ENCODE measurements at regions not wholly inside any gene's neighbourhood (a gene's known extent, or its start where the extent isn't known, plus 50 kb on each side); places are given as distances from the start of the nearest gene placed in this dataset.
"Not testable (repeated sequence)": the region's sequence is repeated elsewhere in the genome, so short reads cannot be mapped to it uniquely, and the experiment has no call there.

DNA sequence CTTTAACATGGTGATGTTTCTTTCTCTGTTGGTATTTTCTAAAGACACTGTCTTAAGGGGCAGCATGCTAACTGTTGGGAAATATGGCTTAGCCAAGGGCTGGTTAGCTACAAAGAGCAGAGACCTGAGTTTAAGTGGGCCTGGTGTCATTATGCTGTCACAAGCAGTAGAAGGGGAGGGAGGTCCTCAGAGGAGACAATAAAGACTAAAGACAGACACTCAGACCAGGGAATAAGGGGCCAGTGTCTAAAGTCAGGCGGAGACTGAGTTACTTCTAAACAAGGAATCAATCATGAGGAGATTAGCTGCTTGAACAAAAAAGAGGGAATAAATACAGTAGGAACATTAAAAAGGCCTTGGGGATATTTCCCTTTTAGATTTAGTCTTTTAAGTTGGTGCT lies 142.7 kb upstream of the DPPA4 start:
- H3K4me3 Mint-ChIP-seq, result no peak overlapping the region
- H3K27ac Mint-ChIP-seq, result no peak overlapping the region
- intact Hi-C loops (cut with DNase I, micrococcal nuclease), result no loop called here
- ATAC-seq, result no peak
- no peaks in the 10 kb centered on the region for H3K36me3 Mint-ChIP-seq (ENCODE audit: low read depth)
- no peaks in the 10 kb centered on the region for H3K27me3 Mint-ChIP-seq
- ChIA-PET CTCF (no interaction called here), POLR2A (no interaction called here)
- H3K9me3 Mint-ChIP-seq (ENCODE audit: low read depth), result no peaks in the 10 kb centered on the region
- no peak for DNase-seq
- H3K4me1 Mint-ChIP-seq, result no peaks in the 10 kb centered on the region

DNA sequence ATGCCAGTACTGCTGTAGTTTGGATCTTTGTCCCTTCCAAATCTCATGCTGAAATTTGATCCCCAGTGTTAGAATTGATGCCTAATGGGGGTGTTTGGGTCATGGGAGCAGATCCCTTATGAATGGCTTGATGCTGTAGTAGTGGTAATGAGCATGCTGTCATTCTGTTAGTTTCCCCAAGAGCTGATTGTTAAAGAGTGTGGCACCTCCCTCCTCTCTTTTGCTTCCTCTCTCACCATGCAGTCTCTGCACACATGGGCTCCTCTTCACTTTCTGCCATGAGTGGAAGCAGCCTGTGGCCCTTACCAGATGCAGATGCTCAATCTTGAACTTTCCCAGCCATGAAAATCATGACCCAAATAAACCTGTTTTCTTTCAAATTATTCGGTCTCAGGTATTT lies 141.3 kb upstream of the DPPA4 start:
- Mint-ChIP-seq H3K4me1 (no peaks in the 10 kb centered on the region), H3K27ac (no peak overlapping the region), H3K9me3 (ENCODE audit: low read depth) (no peaks in the 10 kb centered on the region), H3K27me3 (no peaks in the 10 kb centered on the region), H3K36me3 (ENCODE audit: low read depth) (no peaks in the 10 kb centered on the region), H3K4me3 (no peak overlapping the region)
- intact Hi-C loops (cut with DNase I, micrococcal nuclease), result no loop called here
- no peak for DNase-seq
- ATAC-seq, result no peak
- CTCF ChIA-PET, result no interaction called here
- POLR2A ChIA-PET, result no interaction called here

DNA sequence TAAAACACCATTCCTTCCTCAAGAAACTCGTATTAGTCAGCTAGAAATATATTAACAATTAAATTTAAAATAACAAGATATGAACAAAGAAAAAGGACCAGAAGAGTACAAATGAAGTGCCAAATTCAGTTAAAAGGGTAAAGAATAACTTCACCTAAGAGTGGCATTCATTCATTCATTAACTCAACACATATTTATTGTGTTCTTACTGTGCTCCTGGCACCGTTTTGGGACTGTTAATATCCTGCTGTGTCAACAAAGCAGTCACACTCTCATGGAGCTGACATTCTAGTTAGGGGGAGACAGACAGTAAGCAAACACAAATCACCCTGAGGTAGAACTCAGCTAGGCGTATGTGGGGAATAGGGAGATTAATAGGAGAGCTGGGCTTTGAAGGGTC lies 123.6 kb upstream of the DPPA4 start:
- intact Hi-C loops (cut with DNase I, micrococcal nuclease), result no loop called here
- ChIA-PET CTCF (no interaction called here), POLR2A (no interaction called here)
- Mint-ChIP-seq H3K4me3 (no peak overlapping the region), H3K36me3 (ENCODE audit: low read depth) (no peaks in the 10 kb centered on the region), H3K9me3 (ENCODE audit: low read depth) (peaks cover 9% of the 10 kb centered on the region), H3K27ac (no peak overlapping the region), H3K4me1 (no peaks in the 10 kb centered on the region), H3K27me3 (peaks cover 2% of the 10 kb centered on the region)
- no peak for DNase-seq
- no peak for ATAC-seq

DNA sequence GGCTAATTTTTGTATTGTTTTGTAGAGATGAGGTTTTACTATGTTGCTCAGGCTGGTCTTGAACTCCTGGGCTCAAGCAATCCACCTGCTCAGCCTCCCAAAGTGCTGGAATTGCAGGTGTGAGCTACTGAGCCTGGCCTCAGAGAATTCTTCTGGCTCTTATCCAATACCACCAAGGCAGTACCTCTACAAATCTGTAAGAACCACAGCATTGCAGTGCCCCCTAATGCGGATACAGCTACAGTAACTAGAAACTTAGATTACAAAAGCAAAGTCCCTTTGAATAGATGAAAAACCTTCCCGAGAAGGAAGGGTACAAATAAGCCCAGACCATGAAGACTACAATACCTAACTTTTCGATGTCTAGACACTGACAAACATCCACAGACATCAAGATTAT lies 107.9 kb upstream of the DPPA4 start:
- intact Hi-C loops (cut with DNase I, micrococcal nuclease), result no loop called here

DNA sequence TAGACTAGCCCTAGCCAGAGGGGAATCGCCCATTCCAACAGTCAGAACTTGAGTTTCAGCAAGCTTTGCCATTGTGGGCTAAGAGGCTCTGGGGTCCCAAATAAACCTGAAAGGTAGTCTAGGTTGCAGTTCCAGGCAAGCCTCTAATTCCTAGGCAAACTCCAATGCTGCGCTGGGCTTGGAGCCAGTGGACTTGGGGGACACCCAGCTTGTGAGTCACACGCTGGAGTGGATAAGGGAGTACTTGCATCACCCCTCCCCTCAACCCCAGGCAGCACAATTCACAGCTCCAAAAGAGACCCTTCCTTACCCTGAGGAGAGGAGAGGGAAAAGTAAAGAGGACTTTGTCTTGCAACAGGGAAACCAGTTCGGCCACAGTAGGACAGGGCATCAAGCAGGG lies 105.2 kb upstream of the DPPA4 start:
- DNase-seq, result no peak
- Mint-ChIP-seq H3K27ac (no peak overlapping the region), H3K9me3 (ENCODE audit: low read depth) (peaks cover 9% of the 10 kb centered on the region), H3K4me3 (no peak overlapping the region), H3K4me1 (no peaks in the 10 kb centered on the region), H3K27me3 (peaks cover 2% of the 10 kb centered on the region), H3K36me3 (ENCODE audit: low read depth) (no peaks in the 10 kb centered on the region)
- ChIA-PET CTCF (no interaction called here), POLR2A (no interaction called here)
- intact Hi-C loops (cut with DNase I, micrococcal nuclease), result no loop called here
- ATAC-seq, result no peak

More for the DNA sequence above, 107.9 kb upstream of the DPPA4 start:
- Mint-ChIP-seq H3K36me3 (ENCODE audit: low read depth) (no peaks in the 10 kb centered on the region), H3K9me3 (ENCODE audit: low read depth) (peaks cover 9% of the 10 kb centered on the region), H3K4me3 (no peak overlapping the region), H3K27ac (no peak overlapping the region), H3K27me3 (peaks cover 2% of the 10 kb centered on the region), H3K4me1 (no peaks in the 10 kb centered on the region)
- ATAC-seq (no peak), DNase-seq (no peak)
- ChIA-PET CTCF (no interaction called here), POLR2A (no interaction called here)

DNA sequence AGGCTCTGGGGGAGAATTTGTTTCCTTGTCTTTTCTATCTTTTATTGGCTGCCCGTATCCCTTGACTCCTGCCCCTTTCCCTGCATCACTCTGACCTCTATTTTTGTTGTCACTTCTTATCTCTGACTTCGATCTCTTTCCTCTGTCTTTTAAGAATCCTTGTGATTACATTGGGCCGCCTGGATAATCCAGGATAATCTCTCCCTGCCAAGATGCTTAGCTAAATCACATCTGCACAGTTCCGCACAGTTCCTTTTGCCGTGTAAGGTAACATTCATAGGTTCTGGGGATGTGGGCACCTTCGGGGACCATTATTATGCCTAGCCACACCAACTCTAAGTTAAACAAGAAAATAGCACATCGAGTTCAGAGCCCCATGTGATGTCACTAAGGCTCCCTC lies 103.0 kb upstream of the DPPA4 start:
- intact Hi-C loops (cut with DNase I, micrococcal nuclease), result no loop called here
- Mint-ChIP-seq H3K9me3 (ENCODE audit: low read depth) (no peaks in the 10 kb centered on the region), H3K27me3 (peaks cover 2% of the 10 kb centered on the region), H3K4me1 (no peaks in the 10 kb centered on the region), H3K4me3 (no peak overlapping the region), H3K27ac (no peak overlapping the region), H3K36me3 (ENCODE audit: low read depth) (no peaks in the 10 kb centered on the region)
- DNase-seq (no peak), ATAC-seq (no peak)
- ChIA-PET CTCF (no interaction called here), POLR2A (no interaction called here)

DNA sequence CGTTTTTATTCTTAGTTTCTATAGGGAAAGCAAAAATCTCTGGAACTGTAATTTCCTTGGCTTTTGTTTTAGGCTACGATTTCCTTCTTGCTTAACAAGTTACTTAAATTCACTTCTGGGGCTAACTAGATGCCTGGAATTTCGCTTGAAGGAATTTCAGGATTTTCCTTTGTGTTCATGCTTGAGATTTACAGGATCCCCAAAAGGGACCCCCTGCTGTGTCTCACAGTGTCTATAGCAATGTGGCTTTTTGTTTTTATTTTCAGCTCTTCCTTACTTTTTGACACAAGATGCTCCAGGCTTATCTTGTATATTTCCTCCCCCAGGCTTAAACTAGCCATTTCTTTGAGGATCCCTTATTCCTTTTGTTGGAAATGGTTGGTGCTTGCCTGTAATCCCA lies 95.5 kb upstream of the DPPA4 start:
- H3K27ac Mint-ChIP-seq, result no peak overlapping the region
- H3K4me3 Mint-ChIP-seq, result no peak overlapping the region
- no peaks in the 10 kb centered on the region for H3K36me3 Mint-ChIP-seq (ENCODE audit: low read depth)
- H3K27me3 Mint-ChIP-seq, result peaks cover 3% of the 10 kb centered on the region
- H3K9me3 Mint-ChIP-seq (ENCODE audit: low read depth), result no peaks in the 10 kb centered on the region
- CTCF ChIA-PET, result no interaction called here
- intact Hi-C loops (cut with DNase I, micrococcal nuclease), result no loop called here
- no peaks in the 10 kb centered on the region for H3K4me1 Mint-ChIP-seq
- no peak for ATAC-seq
- POLR2A ChIA-PET, result no interaction called here
- no peak for DNase-seq

DNA sequence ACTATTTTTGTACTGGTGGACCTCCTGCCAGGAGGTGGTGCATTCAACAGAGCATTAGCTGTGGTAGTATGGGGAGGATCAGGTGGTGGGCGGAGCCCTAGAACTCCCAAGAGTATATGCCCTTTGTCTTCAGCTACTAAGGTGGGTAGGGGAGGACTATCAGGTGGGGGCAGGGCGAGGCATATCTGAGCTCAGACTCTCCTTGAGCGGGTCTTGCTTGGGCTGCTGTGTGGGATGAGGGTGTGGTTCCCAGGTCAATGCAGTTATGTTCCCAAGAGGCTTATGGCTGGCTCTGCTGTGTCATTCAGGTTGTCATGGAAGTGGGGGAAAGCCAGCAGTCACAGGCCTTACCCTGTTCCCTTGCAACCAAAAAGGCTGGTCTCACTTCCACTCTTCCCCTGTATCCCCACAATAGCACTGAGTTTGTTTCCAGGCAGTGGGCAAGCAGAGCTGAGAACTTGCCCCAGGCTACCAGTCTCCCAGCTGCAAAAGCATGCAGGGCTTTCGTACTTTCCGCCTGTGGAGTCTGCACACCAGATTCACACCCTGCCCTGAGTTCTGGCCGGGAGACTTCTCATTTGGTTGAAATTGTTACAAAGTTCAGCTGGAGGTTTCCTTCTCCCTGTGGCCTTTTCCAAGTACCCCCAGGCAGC lies 93.7 kb upstream of the DPPA4 start:
- Mint-ChIP-seq H3K36me3 (ENCODE audit: low read depth) (no peaks in the 10 kb centered on the region), H3K9me3 (ENCODE audit: low read depth) (no peaks in the 10 kb centered on the region), H3K4me1 (no peaks in the 10 kb centered on the region), H3K4me3 (no peak overlapping the region), H3K27me3 (peaks cover 3% of the 10 kb centered on the region), H3K27ac (no peak overlapping the region)
- DNase-seq (no peak), ATAC-seq (no peak)
- ChIA-PET POLR2A (no interaction called here), CTCF (interaction anchor here (0.6 kb wide), 1 partner anchor 182 kb away, joined by 3 read pairs; no protein-coding TSS in a partner anchor)
- intact Hi-C loops (cut with DNase I, micrococcal nuclease), result no loop called here

DNA sequence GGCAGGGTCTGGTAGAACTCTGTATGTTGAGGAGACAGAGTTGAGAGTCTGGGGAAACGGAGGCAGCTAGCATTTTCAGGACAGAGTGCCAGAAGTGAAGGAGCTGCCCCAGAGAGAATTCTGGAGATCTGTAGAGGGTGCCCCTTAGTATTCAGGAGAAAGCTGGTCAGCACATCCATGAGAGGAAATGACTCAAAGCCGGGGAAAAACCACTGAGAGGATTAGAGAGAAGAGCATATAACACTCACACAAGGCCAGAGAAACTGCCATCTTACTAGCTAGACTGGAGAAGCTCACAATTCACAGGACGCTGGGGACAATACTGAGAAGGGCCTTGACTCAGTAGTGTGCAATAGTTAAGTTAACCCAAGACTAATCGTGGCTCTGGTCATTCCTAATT lies 75.7 kb upstream of the DPPA4 start:
- POLR2A ChIA-PET, result no interaction called here
- intact Hi-C loops (cut with DNase I, micrococcal nuclease), result no loop called here
- CTCF ChIA-PET, result interaction anchor here (0.5 kb wide), 1 partner anchor 844 kb away, joined by 3 read pairs; no protein-coding TSS in a partner anchor
- Mint-ChIP-seq H3K4me3 (no peak overlapping the region), H3K27me3 (peaks cover 1% of the 10 kb centered on the region), H3K9me3 (ENCODE audit: low read depth) (peaks cover 3% of the 10 kb centered on the region), H3K36me3 (ENCODE audit: low read depth) (no peaks in the 10 kb centered on the region), H3K4me1 (no peaks in the 10 kb centered on the region), H3K27ac (no peak overlapping the region)
- DNase-seq (no peak), ATAC-seq (no peak)

DNA sequence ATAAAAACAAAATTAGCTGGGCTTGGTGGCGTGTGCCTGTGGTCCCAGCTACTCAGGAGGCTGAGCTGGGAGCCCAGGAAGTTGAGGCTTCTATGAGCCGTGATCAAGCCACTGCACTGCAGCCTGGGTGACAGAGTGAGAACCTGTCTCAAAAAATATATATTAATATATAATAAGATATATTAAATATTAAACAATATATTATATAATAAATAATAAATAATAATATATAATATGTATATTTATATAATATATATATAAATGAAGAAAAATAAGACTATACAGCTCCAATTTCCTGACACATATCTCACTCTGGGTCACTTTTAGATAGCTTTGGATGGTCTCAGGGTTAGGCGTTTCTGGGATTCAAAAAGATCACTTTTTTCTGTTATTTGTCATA lies 74.2 kb upstream of the DPPA4 start:
- ChIA-PET CTCF (no interaction called here), POLR2A (no interaction called here)
- no peak overlapping the region for H3K27ac Mint-ChIP-seq
- H3K36me3 Mint-ChIP-seq (ENCODE audit: low read depth), result no peaks in the 10 kb centered on the region
- intact Hi-C loops (cut with DNase I, micrococcal nuclease), result no loop called here
- H3K4me3 Mint-ChIP-seq, result no peak overlapping the region
- ATAC-seq (no peak), DNase-seq (no peak)
- H3K4me1 Mint-ChIP-seq, result no peaks in the 10 kb centered on the region
- H3K27me3 Mint-ChIP-seq, result peaks cover 2% of the 10 kb centered on the region
- peaks cover 4% of the 10 kb centered on the region for H3K9me3 Mint-ChIP-seq (ENCODE audit: low read depth)

DNA sequence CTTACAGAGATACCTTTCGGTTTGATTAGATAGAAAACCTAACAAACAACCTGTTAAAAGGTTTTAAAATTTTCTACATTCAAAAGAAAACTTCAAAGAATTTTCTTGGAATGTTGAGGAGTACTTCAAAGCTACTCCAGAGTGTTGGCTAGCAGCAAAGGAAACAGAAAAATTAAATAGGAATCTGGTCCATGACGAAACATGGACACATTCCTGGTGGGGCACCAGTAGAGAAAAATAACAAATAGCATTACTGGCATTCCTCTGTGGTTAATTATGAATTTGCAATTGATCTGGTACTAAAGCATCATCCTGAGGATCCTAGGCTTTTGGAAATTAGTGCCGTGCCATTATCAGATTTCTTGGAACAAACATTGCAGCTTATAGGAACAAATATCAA lies 59.5 kb upstream of the DPPA4 start:
- CTCF ChIA-PET, result no interaction called here

DNA sequence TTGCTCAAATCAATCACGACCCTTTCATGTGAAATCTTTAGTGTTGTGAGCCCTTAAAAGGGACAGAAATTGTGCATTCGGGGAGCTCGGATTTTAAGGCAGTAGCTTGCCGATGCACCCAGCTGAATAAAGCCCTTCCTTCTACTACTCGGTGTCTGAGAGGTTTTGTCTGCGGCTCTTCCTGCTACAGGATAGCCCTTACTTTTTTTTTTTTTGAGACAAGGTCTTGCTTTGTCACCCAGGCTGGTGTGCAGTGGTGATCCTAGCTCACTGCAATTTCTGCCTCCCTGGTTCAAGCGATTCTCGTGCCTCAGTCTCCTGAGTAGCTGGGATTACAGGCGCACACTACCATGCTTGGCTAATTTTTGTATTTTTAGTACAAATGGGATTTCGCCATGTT lies 56.4 kb upstream of the DPPA4 start:
- H3K4me3 Mint-ChIP-seq; H3K9me3 Mint-ChIP-seq (ENCODE audit: low read depth); H3K36me3 Mint-ChIP-seq (ENCODE audit: low read depth); H3K4me1 Mint-ChIP-seq; DNase-seq; ATAC-seq; H3K27me3 Mint-ChIP-seq; CTCF ChIA-PET; intact Hi-C loops (cut with DNase I, micrococcal nuclease); POLR2A ChIA-PET; H3K27ac Mint-ChIP-seq: not testable (repeated sequence)

More for the DNA sequence above, 59.5 kb upstream of the DPPA4 start:
- intact Hi-C loops (cut with DNase I, micrococcal nuclease), result no loop called here
- POLR2A ChIA-PET, result no interaction called here
- no peak for DNase-seq
- no peaks in the 10 kb centered on the region for H3K4me1 Mint-ChIP-seq
- H3K27me3 Mint-ChIP-seq, result no peaks in the 10 kb centered on the region
- H3K4me3 Mint-ChIP-seq, result no peak overlapping the region
- ATAC-seq, result no peak
- no peak overlapping the region for H3K27ac Mint-ChIP-seq
- H3K36me3 Mint-ChIP-seq (ENCODE audit: low read depth), result no peaks in the 10 kb centered on the region
- no peaks in the 10 kb centered on the region for H3K9me3 Mint-ChIP-seq (ENCODE audit: low read depth)

DNA sequence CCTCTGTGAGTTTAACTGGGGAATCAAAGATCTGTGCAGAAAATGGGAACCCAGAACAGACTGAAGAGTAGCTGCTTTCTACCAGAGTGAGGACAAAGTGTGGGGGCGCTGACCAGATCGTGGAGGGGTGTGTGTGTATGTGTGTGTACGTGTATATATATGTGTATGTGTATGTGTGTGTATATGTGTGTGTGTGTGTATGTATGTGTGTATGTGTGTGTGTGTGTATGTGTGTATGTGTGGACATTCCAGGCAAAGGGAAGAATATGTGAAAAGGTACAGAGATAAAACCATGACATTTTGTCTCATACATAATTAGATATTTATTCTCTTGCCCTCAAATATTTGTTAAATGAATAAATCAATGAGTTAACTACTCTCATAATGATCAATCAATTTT lies 54.9 kb upstream of the DPPA4 start:
- ChIA-PET CTCF (no interaction called here), POLR2A (no interaction called here)
- H3K9me3 Mint-ChIP-seq (ENCODE audit: low read depth), result no peaks in the 10 kb centered on the region
- ATAC-seq (no peak), DNase-seq (no peak)
- no peaks in the 10 kb centered on the region for H3K36me3 Mint-ChIP-seq (ENCODE audit: low read depth)
- H3K4me3 Mint-ChIP-seq, result no peak overlapping the region
- no peak overlapping the region for H3K27ac Mint-ChIP-seq
- no peaks in the 10 kb centered on the region for H3K27me3 Mint-ChIP-seq
- intact Hi-C loops (cut with DNase I, micrococcal nuclease), result no loop called here
- H3K4me1 Mint-ChIP-seq, result no peaks in the 10 kb centered on the region
